ENCODE measurements at regions not wholly inside any gene's neighbourhood (a gene's known extent, or its start where the extent isn't known, plus 50 kb on each side); places are given as distances from the start of the nearest gene placed in this dataset.

GRCh38 chr1:157334041-157334440 is 195.8 kb upstream of the ETV3 start:
- no peak for TF ChIP-seq CTCF (conservative IDR thresholded peaks at IDR 0.05 in 1 of 2, IDR thresholded peaks at IDR 0.05 in 1 of 2; ENCODE audit: low read depth in 1 of 2, low read length in 2 of 2)
- no peak for TF ChIP-seq EZH2 (IDR thresholded peaks at IDR 0.05; ENCODE audit: low read length, missing control alignments)

Data from fibroblast of lung (primary cell).